ENCODE measurements at regions not wholly inside any gene's neighbourhood (a gene's known extent, or its start where the extent isn't known, plus 50 kb on each side); places are given as distances from the start of the nearest gene placed in this dataset.

DNA sequence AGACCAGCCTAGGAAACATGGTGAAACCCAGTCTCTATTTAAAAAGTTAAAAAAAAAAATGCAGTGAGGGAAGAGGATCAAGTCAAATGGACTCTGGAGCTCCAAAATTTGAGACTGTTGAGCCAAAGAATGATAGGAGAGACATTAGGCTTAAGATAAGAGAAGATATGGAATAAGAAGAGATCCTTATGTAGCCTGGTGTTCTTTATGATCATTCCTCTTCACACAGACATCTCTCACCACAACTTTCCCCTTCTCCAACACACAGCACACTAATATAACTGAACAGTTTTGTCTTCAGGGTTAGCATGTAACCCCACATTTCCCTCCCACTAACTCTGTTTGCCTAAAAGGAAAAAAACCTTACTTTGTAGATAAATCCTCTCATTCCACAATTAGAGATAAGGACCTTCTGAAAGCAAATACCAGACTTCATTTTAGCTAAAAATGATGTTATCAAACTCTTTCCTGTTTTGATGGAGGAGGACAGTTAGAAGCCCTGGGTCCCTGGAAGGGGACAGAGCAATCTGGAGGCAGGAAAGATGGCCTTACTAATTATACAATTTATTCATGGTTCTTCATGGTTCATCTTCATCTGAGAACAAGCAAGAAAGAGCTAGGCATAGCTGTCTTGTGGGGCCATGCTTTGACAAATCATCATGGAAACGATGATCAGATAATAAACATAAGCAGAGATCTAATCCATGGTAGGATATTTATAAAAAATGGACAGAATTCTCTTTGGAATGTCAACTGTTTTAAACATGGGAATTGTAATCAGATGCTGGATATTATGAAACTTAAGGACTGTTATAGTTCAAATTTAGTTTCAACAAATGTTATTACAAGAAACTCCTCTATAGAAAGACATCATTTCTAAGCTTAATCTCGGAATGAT lies 96.7 kb upstream of the S1PR1 start:
- in situ Hi-C loops (cut with MboI) (loop anchor here (5.0 kb wide), 1 partner anchor 147 kb away; no protein-coding TSS in a partner anchor), intact Hi-C loops (cut with micrococcal nuclease; ENCODE audit: unreplicated experiment) (no loop called here)

More for the DNA sequence above, 96.7 kb upstream of the S1PR1 start:
- ChIA-PET SMC1A (ENCODE audit: uncharacterized antibody, unreplicated experiment) (interaction anchor here (0.7 to 7.6 kb wide), 10 partner anchors 14 to 298 kb away, joined by 3 to 118 read pairs (median 3); no protein-coding TSS in a partner anchor), CTCF (interaction anchor here (0.6 to 7.5 kb wide), 8 partner anchors 9 to 217 kb away, joined by 3 to 131 read pairs (median 6); no protein-coding TSS in a partner anchor), RAD21 (ENCODE audit: unreplicated experiment) (interaction anchor here (0.7 to 5.6 kb wide), 5 partner anchors 82 to 300 kb away, joined by 4 to 57 read pairs (median 8); no protein-coding TSS in a partner anchor), POLR2A (interaction anchor here (2.0 kb wide), 1 partner anchor 13 kb away, joined by 11 read pairs; no protein-coding TSS in a partner anchor)
- Histone ChIP-seq H3K9ac (ENCODE audit: control insufficient read depth, insufficient read depth, low read length) (no peak overlapping the region), H4K20me1 (ENCODE audit: control insufficient read depth, insufficient read depth) (no peaks in the 10 kb centered on the region), H3K4me2 (ENCODE audit: control insufficient read depth, insufficient read depth) (no peak overlapping the region), H3K36me3 (ENCODE audit: control insufficient read depth in 2 of 2, insufficient read depth in 2 of 2, low read length in 1 of 2) (no peaks in the 10 kb centered on the region), H3K79me2 (ENCODE audit: control insufficient read depth, insufficient read depth, low read length) (no peaks in the 10 kb centered on the region), H3K27me3 (replicated peaks in 1 of 2; ENCODE audit: control insufficient read depth in 2 of 2, insufficient read depth in 2 of 2, low read length in 1 of 2) (no peaks in the 10 kb centered on the region), H3K4me1 (ENCODE audit: control insufficient read depth, insufficient read depth, low read length) (peaks cover 18% of the 10 kb centered on the region), H3K27ac (ENCODE audit: control insufficient read depth, insufficient read depth) (no peak overlapping the region), H3K9me3 (replicated peaks; ENCODE audit: control insufficient read depth, insufficient read depth, low read length) (no peaks in the 10 kb centered on the region), H3K4me3 (no peak overlapping the region), H2AFZ (ENCODE audit: control insufficient read depth, low read depth, low read length) (no peak overlapping the region)
- no peak for DNase-seq (ENCODE audit: low read depth, low spot score)
- BruUV-seq (replicated peaks), result no TSS peak
- FAIRE-seq, result no peak
- WGBS (ENCODE audit: insufficient coverage, insufficient replicate concordance, low lambda C conversion rate, missing lambda C conversion rate), result 70% methylated on average over 2 of the region's 2 CpGs
- ATAC-seq, result no peak
- TF ChIP-seq, protein P1, sequence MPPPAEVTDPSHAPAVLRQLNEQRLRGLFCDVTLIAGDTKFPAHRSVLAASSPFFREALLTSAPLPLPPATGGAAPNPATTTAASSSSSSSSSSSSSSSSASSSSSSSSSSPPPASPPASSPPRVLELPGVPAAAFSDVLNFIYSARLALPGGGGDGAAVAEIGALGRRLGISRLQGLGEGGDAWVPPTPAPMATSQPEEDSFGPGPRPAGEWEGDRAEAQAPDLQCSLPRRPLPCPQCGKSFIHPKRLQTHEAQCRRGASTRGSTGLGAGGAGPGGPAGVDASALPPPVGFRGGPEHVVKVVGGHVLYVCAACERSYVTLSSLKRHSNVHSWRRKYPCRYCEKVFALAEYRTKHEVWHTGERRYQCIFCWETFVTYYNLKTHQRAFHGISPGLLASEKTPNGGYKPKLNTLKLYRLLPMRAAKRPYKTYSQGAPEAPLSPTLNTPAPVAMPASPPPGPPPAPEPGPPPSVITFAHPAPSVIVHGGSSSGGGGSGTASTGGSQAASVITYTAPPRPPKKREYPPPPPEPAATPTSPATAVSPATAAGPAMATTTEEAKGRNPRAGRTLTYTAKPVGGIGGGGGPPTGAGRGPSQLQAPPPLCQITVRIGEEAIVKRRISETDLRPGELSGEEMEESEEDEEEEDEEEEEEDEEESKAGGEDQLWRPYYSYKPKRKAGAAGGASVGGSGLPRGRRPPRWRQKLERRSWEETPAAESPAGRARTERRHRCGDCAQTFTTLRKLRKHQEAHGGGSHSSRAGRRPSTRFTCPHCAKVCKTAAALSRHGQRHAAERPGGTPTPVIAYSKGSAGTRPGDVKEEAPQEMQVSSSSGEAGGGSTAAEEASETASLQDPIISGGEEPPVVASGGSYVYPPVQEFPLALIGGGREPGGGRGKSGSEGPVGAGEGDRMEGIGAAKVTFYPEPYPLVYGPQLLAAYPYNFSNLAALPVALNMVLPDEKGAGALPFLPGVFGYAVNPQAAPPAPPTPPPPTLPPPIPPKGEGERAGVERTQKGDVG (CRISPR knock-in tag; IDR thresholded peaks at IDR 0.05), result no peak
- no peak for TF ChIP-seq YY1 (IDR thresholded peaks at IDR 0.05; ENCODE audit: low read depth, low read length)
- TF ChIP-seq CREM (IDR thresholded peaks at IDR 0.05; ENCODE audit: low read depth), result no peak
- TF ChIP-seq FOS (IDR thresholded peaks at IDR 0.05; ENCODE audit: borderline replicate concordance, extremely low read depth, insufficient read length), result no peak
- TF ChIP-seq JUNB (IDR thresholded peaks at IDR 0.05), result no peak
- TF ChIP-seq, protein P2, sequence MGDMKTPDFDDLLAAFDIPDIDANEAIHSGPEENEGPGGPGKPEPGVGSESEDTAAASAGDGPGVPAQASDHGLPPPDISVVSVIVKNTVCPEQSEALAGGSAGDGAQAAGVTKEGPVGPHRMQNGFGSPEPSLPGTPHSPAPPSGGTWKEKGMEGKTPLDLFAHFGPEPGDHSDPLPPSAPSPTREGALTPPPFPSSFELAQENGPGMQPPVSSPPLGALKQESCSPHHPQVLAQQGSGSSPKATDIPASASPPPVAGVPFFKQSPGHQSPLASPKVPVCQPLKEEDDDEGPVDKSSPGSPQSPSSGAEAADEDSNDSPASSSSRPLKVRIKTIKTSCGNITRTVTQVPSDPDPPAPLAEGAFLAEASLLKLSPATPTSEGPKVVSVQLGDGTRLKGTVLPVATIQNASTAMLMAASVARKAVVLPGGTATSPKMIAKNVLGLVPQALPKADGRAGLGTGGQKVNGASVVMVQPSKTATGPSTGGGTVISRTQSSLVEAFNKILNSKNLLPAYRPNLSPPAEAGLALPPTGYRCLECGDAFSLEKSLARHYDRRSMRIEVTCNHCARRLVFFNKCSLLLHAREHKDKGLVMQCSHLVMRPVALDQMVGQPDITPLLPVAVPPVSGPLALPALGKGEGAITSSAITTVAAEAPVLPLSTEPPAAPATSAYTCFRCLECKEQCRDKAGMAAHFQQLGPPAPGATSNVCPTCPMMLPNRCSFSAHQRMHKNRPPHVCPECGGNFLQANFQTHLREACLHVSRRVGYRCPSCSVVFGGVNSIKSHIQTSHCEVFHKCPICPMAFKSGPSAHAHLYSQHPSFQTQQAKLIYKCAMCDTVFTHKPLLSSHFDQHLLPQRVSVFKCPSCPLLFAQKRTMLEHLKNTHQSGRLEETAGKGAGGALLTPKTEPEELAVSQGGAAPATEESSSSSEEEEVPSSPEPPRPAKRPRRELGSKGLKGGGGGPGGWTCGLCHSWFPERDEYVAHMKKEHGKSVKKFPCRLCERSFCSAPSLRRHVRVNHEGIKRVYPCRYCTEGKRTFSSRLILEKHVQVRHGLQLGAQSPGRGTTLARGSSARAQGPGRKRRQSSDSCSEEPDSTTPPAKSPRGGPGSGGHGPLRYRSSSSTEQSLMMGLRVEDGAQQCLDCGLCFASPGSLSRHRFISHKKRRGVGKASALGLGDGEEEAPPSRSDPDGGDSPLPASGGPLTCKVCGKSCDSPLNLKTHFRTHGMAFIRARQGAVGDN (IDR thresholded peaks at IDR 0.05), result no peak
- TF ChIP-seq, protein P3, sequence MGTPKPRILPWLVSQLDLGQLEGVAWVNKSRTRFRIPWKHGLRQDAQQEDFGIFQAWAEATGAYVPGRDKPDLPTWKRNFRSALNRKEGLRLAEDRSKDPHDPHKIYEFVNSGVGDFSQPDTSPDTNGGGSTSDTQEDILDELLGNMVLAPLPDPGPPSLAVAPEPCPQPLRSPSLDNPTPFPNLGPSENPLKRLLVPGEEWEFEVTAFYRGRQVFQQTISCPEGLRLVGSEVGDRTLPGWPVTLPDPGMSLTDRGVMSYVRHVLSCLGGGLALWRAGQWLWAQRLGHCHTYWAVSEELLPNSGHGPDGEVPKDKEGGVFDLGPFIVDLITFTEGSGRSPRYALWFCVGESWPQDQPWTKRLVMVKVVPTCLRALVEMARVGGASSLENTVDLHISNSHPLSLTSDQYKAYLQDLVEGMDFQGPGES (IDR thresholded peaks at IDR 0.05), result no peak
- no peak for TF ChIP-seq EP300 (IDR thresholded peaks at IDR 0.05; ENCODE audit: borderline replicate concordance in 1 of 2, control insufficient read depth in 1 of 2, low read depth in 2 of 2, low read length in 2 of 2)
- TF ChIP-seq SPI1 (IDR thresholded peaks at IDR 0.05; ENCODE audit: borderline replicate concordance, insufficient read depth, low read depth, low read length), result no peak
- TF ChIP-seq, protein P4, sequence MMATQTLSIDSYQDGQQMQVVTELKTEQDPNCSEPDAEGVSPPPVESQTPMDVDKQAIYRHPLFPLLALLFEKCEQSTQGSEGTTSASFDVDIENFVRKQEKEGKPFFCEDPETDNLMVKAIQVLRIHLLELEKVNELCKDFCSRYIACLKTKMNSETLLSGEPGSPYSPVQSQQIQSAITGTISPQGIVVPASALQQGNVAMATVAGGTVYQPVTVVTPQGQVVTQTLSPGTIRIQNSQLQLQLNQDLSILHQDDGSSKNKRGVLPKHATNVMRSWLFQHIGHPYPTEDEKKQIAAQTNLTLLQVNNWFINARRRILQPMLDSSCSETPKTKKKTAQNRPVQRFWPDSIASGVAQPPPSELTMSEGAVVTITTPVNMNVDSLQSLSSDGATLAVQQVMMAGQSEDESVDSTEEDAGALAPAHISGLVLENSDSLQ (IDR thresholded peaks at IDR 0.05), result no peak
